ENCODE measurements at regions not wholly inside any gene's neighbourhood (a gene's known extent, or its start where the extent isn't known, plus 50 kb on each side); places are given as distances from the start of the nearest gene placed in this dataset.

DNA sequence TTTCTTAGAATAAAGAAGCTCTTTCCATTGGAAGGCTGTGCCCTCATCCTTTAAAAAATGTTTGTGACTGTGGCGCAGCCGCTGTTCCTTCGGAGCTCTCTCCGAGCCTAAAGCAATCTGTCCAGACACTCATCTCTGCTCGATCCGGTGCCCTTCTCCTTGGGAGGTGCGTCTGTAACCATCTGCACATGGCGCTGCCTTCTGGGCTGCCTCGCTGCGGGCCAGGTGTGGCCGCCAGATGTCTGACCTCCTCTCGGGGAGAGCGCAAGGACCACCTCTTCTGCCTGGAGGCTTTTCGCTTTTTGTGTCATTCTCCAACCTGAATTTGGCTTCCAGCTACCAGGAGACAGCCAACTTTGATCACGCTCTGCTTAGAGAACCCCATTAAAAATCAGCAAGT is 153.4 kb upstream of the PTCH1 start:
- H3K4me1 Mint-ChIP-seq = peaks cover 48% of the 10 kb centered on the region
- POLR2A ChIA-PET = no interaction called here
- H3K27ac Mint-ChIP-seq = no peak overlapping the region
- TF ChIP-seq, protein P1, sequence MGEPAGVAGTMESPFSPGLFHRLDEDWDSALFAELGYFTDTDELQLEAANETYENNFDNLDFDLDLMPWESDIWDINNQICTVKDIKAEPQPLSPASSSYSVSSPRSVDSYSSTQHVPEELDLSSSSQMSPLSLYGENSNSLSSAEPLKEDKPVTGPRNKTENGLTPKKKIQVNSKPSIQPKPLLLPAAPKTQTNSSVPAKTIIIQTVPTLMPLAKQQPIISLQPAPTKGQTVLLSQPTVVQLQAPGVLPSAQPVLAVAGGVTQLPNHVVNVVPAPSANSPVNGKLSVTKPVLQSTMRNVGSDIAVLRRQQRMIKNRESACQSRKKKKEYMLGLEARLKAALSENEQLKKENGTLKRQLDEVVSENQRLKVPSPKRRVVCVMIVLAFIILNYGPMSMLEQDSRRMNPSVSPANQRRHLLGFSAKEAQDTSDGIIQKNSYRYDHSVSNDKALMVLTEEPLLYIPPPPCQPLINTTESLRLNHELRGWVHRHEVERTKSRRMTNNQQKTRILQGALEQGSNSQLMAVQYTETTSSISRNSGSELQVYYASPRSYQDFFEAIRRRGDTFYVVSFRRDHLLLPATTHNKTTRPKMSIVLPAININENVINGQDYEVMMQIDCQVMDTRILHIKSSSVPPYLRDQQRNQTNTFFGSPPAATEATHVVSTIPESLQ (CRISPR knock-in tag; IDR thresholded peaks at IDR 0.05) = no peak
- TF ChIP-seq, protein P2, sequence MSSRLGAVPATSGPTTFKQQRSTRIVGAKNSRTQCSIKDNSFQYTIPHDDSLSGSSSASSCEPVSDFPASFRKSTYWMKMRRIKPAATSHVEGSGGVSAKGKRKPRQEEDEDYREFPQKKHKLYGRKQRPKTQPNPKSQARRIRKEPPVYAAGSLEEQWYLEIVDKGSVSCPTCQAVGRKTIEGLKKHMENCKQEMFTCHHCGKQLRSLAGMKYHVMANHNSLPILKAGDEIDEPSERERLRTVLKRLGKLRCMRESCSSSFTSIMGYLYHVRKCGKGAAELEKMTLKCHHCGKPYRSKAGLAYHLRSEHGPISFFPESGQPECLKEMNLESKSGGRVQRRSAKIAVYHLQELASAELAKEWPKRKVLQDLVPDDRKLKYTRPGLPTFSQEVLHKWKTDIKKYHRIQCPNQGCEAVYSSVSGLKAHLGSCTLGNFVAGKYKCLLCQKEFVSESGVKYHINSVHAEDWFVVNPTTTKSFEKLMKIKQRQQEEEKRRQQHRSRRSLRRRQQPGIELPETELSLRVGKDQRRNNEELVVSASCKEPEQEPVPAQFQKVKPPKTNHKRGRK (CRISPR knock-in tag; IDR thresholded peaks at IDR 0.05; ENCODE audit: borderline replicate concordance) = no peak
- no peaks in the 10 kb centered on the region for H3K36me3 Mint-ChIP-seq
- H3K9me3 Mint-ChIP-seq = peaks cover 6% of the 10 kb centered on the region
- no peak for ATAC-seq
- no peaks in the 10 kb centered on the region for H3K27me3 Mint-ChIP-seq (ENCODE audit: low read depth)
- CTCF ChIA-PET = interaction anchor here (1.3 kb wide), 1 partner anchor 57 kb away, joined by 3 read pairs; no protein-coding TSS in a partner anchor
- no peak for DNase-seq (ENCODE audit: low spot score)
- no peak overlapping the region for H3K4me3 Mint-ChIP-seq

DNA sequence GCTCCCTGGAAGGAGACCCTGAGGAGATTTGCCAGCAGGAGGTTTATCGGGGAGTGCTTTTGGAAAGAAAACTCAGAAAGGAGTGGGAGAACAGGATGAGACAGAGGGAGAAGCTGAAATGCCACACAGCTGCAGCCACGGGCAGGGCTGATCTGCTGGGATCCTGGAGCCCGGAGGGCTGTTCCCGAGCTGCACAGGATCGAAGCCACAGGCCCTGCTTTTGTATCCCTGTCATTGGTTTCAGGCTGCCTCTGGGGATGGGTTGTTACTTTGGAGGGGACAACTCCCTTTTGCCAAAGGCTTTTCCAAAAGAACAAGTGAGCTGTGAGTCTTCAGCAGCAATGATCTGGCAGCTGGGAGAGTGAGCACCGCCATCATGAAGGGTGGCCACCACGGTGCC is 152.5 kb upstream of the PTCH1 start:
- H3K4me1 Mint-ChIP-seq = peaks cover 48% of the 10 kb centered on the region
- ATAC-seq (peak; percentile 31; the same call in 1 of the 2 replicates), DNase-seq (ENCODE audit: low spot score) (no peak)
- no peaks in the 10 kb centered on the region for H3K36me3 Mint-ChIP-seq
- no peak overlapping the region for H3K4me3 Mint-ChIP-seq
- H3K27ac Mint-ChIP-seq = no peak overlapping the region
- POLR2A ChIA-PET = no interaction called here
- CTCF ChIA-PET = interaction anchor here (0.8 to 1.3 kb wide), 2 partner anchors 58 to 67 kb away, joined by 3 read pairs; no protein-coding TSS in a partner anchor
- peaks cover 11% of the 10 kb centered on the region for H3K9me3 Mint-ChIP-seq
- no peaks in the 10 kb centered on the region for H3K27me3 Mint-ChIP-seq (ENCODE audit: low read depth)
- no peak for TF ChIP-seq ZNF423 (CRISPR knock-in tag; IDR thresholded peaks at IDR 0.05)
- TF ChIP-seq, protein P3, sequence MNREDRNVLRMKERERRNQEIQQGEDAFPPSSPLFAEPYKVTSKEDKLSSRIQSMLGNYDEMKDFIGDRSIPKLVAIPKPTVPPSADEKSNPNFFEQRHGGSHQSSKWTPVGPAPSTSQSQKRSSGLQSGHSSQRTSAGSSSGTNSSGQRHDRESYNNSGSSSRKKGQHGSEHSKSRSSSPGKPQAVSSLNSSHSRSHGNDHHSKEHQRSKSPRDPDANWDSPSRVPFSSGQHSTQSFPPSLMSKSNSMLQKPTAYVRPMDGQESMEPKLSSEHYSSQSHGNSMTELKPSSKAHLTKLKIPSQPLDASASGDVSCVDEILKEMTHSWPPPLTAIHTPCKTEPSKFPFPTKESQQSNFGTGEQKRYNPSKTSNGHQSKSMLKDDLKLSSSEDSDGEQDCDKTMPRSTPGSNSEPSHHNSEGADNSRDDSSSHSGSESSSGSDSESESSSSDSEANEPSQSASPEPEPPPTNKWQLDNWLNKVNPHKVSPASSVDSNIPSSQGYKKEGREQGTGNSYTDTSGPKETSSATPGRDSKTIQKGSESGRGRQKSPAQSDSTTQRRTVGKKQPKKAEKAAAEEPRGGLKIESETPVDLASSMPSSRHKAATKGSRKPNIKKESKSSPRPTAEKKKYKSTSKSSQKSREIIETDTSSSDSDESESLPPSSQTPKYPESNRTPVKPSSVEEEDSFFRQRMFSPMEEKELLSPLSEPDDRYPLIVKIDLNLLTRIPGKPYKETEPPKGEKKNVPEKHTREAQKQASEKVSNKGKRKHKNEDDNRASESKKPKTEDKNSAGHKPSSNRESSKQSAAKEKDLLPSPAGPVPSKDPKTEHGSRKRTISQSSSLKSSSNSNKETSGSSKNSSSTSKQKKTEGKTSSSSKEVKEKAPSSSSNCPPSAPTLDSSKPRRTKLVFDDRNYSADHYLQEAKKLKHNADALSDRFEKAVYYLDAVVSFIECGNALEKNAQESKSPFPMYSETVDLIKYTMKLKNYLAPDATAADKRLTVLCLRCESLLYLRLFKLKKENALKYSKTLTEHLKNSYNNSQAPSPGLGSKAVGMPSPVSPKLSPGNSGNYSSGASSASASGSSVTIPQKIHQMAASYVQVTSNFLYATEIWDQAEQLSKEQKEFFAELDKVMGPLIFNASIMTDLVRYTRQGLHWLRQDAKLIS (CRISPR knock-in tag; IDR thresholded peaks at IDR 0.05; ENCODE audit: borderline replicate concordance) = no peak
- TF ChIP-seq, protein P4, sequence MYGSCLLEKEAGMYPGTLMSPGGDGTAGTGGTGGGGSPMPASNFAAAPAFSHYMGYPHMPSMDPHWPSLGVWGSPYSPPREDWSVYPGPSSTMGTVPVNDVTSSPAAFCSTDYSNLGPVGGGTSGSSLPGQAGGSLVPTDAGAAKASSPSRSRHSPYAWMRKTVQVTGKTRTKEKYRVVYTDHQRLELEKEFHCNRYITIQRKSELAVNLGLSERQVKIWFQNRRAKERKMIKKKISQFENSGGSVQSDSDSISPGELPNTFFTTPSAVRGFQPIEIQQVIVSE (CRISPR knock-in tag; IDR thresholded peaks at IDR 0.05; ENCODE audit: borderline replicate concordance) = no peak
- TF ChIP-seq, protein P5, sequence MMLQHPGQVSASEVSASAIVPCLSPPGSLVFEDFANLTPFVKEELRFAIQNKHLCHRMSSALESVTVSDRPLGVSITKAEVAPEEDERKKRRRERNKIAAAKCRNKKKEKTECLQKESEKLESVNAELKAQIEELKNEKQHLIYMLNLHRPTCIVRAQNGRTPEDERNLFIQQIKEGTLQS (CRISPR knock-in tag; conservative IDR thresholded peaks at IDR 0.05) = no peak
- TF ChIP-seq, protein P6, sequence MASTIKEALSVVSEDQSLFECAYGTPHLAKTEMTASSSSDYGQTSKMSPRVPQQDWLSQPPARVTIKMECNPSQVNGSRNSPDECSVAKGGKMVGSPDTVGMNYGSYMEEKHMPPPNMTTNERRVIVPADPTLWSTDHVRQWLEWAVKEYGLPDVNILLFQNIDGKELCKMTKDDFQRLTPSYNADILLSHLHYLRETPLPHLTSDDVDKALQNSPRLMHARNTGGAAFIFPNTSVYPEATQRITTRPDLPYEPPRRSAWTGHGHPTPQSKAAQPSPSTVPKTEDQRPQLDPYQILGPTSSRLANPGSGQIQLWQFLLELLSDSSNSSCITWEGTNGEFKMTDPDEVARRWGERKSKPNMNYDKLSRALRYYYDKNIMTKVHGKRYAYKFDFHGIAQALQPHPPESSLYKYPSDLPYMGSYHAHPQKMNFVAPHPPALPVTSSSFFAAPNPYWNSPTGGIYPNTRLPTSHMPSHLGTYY (CRISPR knock-in tag; IDR thresholded peaks at IDR 0.05) = no peak
- TF ChIP-seq, protein P7, sequence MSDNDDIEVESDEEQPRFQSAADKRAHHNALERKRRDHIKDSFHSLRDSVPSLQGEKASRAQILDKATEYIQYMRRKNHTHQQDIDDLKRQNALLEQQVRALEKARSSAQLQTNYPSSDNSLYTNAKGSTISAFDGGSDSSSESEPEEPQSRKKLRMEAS (CRISPR knock-in tag; IDR thresholded peaks at IDR 0.05) = no peak
- TF ChIP-seq, protein P8, sequence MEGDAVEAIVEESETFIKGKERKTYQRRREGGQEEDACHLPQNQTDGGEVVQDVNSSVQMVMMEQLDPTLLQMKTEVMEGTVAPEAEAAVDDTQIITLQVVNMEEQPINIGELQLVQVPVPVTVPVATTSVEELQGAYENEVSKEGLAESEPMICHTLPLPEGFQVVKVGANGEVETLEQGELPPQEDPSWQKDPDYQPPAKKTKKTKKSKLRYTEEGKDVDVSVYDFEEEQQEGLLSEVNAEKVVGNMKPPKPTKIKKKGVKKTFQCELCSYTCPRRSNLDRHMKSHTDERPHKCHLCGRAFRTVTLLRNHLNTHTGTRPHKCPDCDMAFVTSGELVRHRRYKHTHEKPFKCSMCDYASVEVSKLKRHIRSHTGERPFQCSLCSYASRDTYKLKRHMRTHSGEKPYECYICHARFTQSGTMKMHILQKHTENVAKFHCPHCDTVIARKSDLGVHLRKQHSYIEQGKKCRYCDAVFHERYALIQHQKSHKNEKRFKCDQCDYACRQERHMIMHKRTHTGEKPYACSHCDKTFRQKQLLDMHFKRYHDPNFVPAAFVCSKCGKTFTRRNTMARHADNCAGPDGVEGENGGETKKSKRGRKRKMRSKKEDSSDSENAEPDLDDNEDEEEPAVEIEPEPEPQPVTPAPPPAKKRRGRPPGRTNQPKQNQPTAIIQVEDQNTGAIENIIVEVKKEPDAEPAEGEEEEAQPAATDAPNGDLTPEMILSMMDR (IDR thresholded peaks at IDR 0.05) = no peak
- no peak for TF ChIP-seq NR3C1 (CRISPR knock-in tag; conservative IDR thresholded peaks at IDR 0.05; ENCODE audit: low read depth)
- no peak for TF ChIP-seq NR2C2 (CRISPR knock-in tag; IDR thresholded peaks at IDR 0.05)
- no peak for TF ChIP-seq ZNF232 (CRISPR knock-in tag; IDR thresholded peaks at IDR 0.05)
- TF ChIP-seq, protein P9, sequence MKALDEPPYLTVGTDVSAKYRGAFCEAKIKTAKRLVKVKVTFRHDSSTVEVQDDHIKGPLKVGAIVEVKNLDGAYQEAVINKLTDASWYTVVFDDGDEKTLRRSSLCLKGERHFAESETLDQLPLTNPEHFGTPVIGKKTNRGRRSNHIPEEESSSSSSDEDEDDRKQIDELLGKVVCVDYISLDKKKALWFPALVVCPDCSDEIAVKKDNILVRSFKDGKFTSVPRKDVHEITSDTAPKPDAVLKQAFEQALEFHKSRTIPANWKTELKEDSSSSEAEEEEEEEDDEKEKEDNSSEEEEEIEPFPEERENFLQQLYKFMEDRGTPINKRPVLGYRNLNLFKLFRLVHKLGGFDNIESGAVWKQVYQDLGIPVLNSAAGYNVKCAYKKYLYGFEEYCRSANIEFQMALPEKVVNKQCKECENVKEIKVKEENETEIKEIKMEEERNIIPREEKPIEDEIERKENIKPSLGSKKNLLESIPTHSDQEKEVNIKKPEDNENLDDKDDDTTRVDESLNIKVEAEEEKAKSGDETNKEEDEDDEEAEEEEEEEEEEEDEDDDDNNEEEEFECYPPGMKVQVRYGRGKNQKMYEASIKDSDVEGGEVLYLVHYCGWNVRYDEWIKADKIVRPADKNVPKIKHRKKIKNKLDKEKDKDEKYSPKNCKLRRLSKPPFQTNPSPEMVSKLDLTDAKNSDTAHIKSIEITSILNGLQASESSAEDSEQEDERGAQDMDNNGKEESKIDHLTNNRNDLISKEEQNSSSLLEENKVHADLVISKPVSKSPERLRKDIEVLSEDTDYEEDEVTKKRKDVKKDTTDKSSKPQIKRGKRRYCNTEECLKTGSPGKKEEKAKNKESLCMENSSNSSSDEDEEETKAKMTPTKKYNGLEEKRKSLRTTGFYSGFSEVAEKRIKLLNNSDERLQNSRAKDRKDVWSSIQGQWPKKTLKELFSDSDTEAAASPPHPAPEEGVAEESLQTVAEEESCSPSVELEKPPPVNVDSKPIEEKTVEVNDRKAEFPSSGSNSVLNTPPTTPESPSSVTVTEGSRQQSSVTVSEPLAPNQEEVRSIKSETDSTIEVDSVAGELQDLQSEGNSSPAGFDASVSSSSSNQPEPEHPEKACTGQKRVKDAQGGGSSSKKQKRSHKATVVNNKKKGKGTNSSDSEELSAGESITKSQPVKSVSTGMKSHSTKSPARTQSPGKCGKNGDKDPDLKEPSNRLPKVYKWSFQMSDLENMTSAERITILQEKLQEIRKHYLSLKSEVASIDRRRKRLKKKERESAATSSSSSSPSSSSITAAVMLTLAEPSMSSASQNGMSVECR (CRISPR knock-in tag; IDR thresholded peaks at IDR 0.05; ENCODE audit: borderline replicate concordance) = no peak

Data from WTC11 (cell line).